HFFc6 (cell line): ENCODE measurements at regions not wholly inside any gene's neighbourhood (a gene's known extent, or its start where the extent isn't known, plus 50 kb on each side); places are given as distances from the start of the nearest gene placed in this dataset.

Experiments used
- DNase-seq: peaks from one replicate; pipeline ENCODE4 v3.0.0-alpha.2; 2018
- H3K27ac Mint-ChIP-seq: 2 replicates; pipeline ENCODE4 v1.8.0; 2020; ENCODE audit warnings: mild to moderate bottlenecking, mixed read lengths
- H3K27me3 Mint-ChIP-seq: 2 replicates; pipeline ENCODE4 v1.8.0; 2021; ENCODE audit warnings: mild to moderate bottlenecking, moderate library complexity, mixed read lengths; ENCODE audit not compliant: insufficient read depth
- H3K36me3 Mint-ChIP-seq: 2 replicates; pipeline ENCODE4 v1.8.0; 2021; ENCODE audit warnings: low read depth, mixed read lengths
- H3K4me1 Mint-ChIP-seq: 2 replicates; pipeline ENCODE4 v1.8.0; 2020; ENCODE audit warnings: low read depth, mixed read lengths
- H3K4me3 Mint-ChIP-seq: 2 replicates; pipeline ENCODE4 v1.8.0; 2020; ENCODE audit warnings: mild to moderate bottlenecking, moderate library complexity, mixed read lengths
- H3K9me3 Mint-ChIP-seq: 2 replicates; pipeline ENCODE4 v1.8.0; 2020; ENCODE audit warnings: mild to moderate bottlenecking, mixed read lengths
- CTCF ChIP-seq: fragments of 200-600 bp; sonication (generic); IDR thresholded peaks from 2 replicates; pipeline ENCODE4 v1.5.0; 2021; ENCODE audit warnings: antibody characterized with exemption, mild to moderate bottlenecking

GRCh38 chr15:67968564-67968963 is 85.6 kb upstream of the PIAS1 start:
- H3K27ac Mint-ChIP-seq: no peak overlapping the region
- no peaks in the 10 kb centered on the region for H3K36me3 Mint-ChIP-seq
- H3K4me1 Mint-ChIP-seq: peaks cover 15% of the 10 kb centered on the region
- H3K27me3 Mint-ChIP-seq: peaks cover 10% of the 10 kb centered on the region
- no peak for DNase-seq
- H3K4me3 Mint-ChIP-seq: peak overlapping the region; percentile 85
- H3K9me3 Mint-ChIP-seq: no peaks in the 10 kb centered on the region
- no peak for TF ChIP-seq CTCF

GRCh38 chr15:67968966-67969365 is 85.1 kb upstream of the PIAS1 start:
- DNase-seq: no peak
- H3K9me3 Mint-ChIP-seq: no peaks in the 10 kb centered on the region
- H3K27ac Mint-ChIP-seq: no peak overlapping the region
- H3K36me3 Mint-ChIP-seq: no peaks in the 10 kb centered on the region
- peaks cover 7% of the 10 kb centered on the region for H3K27me3 Mint-ChIP-seq
- H3K4me3 Mint-ChIP-seq: no peak overlapping the region
- peaks cover 15% of the 10 kb centered on the region for H3K4me1 Mint-ChIP-seq
- no peak for TF ChIP-seq CTCF

- Mint-ChIP-seq H3K36me3 (no peaks in the 10 kb centered on the region), H3K9me3 (no peaks in the 10 kb centered on the region), H3K4me3 (no peak overlapping the region), H3K27ac (no peak overlapping the region), H3K4me1 (peaks cover 15% of the 10 kb centered on the region), H3K27me3 (peaks cover 7% of the 10 kb centered on the region)
- no peak for TF ChIP-seq CTCF
- DNase-seq: no peak
Observed at GRCh38 chr15:67969892-67970291, 84.2 kb upstream of the PIAS1 start.

- TF ChIP-seq CTCF: no peak
- DNase-seq: no peak
- H3K36me3 Mint-ChIP-seq: no peaks in the 10 kb centered on the region
- peaks cover 10% of the 10 kb centered on the region for H3K27me3 Mint-ChIP-seq
- H3K27ac Mint-ChIP-seq: no peak overlapping the region
- no peak overlapping the region for H3K4me3 Mint-ChIP-seq
- no peaks in the 10 kb centered on the region for H3K9me3 Mint-ChIP-seq
- peaks cover 14% of the 10 kb centered on the region for H3K4me1 Mint-ChIP-seq
Observed at GRCh38 chr15:67972377-67972776, 81.7 kb upstream of the PIAS1 start.

GRCh38 chr15:67973846-67974245 is 80.3 kb upstream of the PIAS1 start:
- H3K9me3 Mint-ChIP-seq: peaks cover 2% of the 10 kb centered on the region; the same call in 1 of the 2 replicates
- H3K4me1 Mint-ChIP-seq: peaks cover 2% of the 10 kb centered on the region; the same call in 1 of the 2 replicates
- peaks cover 5% of the 10 kb centered on the region for H3K27me3 Mint-ChIP-seq
- TF ChIP-seq CTCF: no peak
- no peak overlapping the region for H3K27ac Mint-ChIP-seq
- DNase-seq: no peak
- H3K36me3 Mint-ChIP-seq: no peaks in the 10 kb centered on the region
- no peak overlapping the region for H3K4me3 Mint-ChIP-seq

- no peak overlapping the region for H3K27ac Mint-ChIP-seq
- H3K9me3 Mint-ChIP-seq: peaks cover 4% of the 10 kb centered on the region; the same call in 1 of the 2 replicates
- no peaks in the 10 kb centered on the region for H3K4me1 Mint-ChIP-seq
- DNase-seq: no peak
- H3K36me3 Mint-ChIP-seq: no peaks in the 10 kb centered on the region
- H3K27me3 Mint-ChIP-seq: peaks cover 6% of the 10 kb centered on the region
- no peak overlapping the region for H3K4me3 Mint-ChIP-seq
- no peak for TF ChIP-seq CTCF
Observed at GRCh38 chr15:67976506-67977073, 77.5 kb upstream of the PIAS1 start.
